NB4 (cell line): ENCODE measurements at regions not wholly inside any gene's neighbourhood (a gene's known extent, or its start where the extent isn't known, plus 50 kb on each side); places are given as distances from the start of the nearest gene placed in this dataset.

Experiments
- DNase-seq: peaks from one replicate; pipeline ENCODE4 v3.0.0; 2010; ENCODE audit warnings: low read depth
- H3K4me3 ChIP-seq: one replicate; pipeline ENCODE4 v1.5.1; 2011; ENCODE audit warnings: mild to moderate bottlenecking, low read depth, low read length, moderate library complexity
- CTCF ChIP-seq: IDR thresholded peaks from one replicate; pipeline ENCODE4 v1.5.1; 2012; ENCODE audit warnings: low read depth, low read length
- MAX ChIP-seq: IDR thresholded peaks from 2 replicates; pipeline ENCODE4 v1.6.1; 2011; ENCODE audit warnings: low read depth, low read length
- MYC ChIP-seq: IDR thresholded peaks from 2 replicates; pipeline ENCODE4 v1.6.1; 2011; ENCODE audit warnings: low read depth, low read length
- POLR2A ChIP-seq: IDR thresholded peaks from 2 replicates; pipeline ENCODE4 v1.6.1; 2011; ENCODE audit warnings: mild to moderate bottlenecking; ENCODE audit not compliant: insufficient read length; ENCODE audit errors: extremely low read depth

- H3K4me3 ChIP-seq, result no peak overlapping the region
- TF ChIP-seq MYC (no peak), MAX (no peak), CTCF (no peak), POLR2A (no peak)
- no peak for DNase-seq
Measured at GRCh38 chr3:170762064-170762463, 107.9 kb downstream of the RPL22L1 start.

GRCh38 chr3:170761103-170761502, 108.9 kb downstream of the RPL22L1 start:
- no peak for DNase-seq
- H3K4me3 ChIP-seq, result no peak overlapping the region
- TF ChIP-seq CTCF (no peak), POLR2A (no peak), MAX (no peak), MYC (no peak)

- no peak overlapping the region for H3K4me3 ChIP-seq
- no peak for DNase-seq
- no peak for TF ChIP-seq MAX
- TF ChIP-seq POLR2A, result no peak
- no peak for TF ChIP-seq MYC
- TF ChIP-seq CTCF, result no peak
Measured at GRCh38 chr3:170760174-170760526, 109.8 kb downstream of the RPL22L1 start.

- H3K4me3 ChIP-seq, result no peak overlapping the region
- no peak for DNase-seq
- TF ChIP-seq MAX (no peak), CTCF (no peak), POLR2A (no peak), MYC (no peak)
Measured at GRCh38 chr3:170759511-170760173, 110.4 kb downstream of the RPL22L1 start.

GRCh38 chr3:170757038-170757437, 113.0 kb downstream of the RPL22L1 start:
- H3K4me3 ChIP-seq, result no peak overlapping the region
- TF ChIP-seq POLR2A (no peak), CTCF (no peak), MAX (no peak), MYC (no peak)
- no peak for DNase-seq

GRCh38 chr3:170754311-170754693, 115.7 kb downstream of the RPL22L1 start:
- TF ChIP-seq CTCF (no peak), MYC (no peak), MAX (no peak), POLR2A (no peak)
- no peak for DNase-seq
- no peak overlapping the region for H3K4me3 ChIP-seq
